HG03521 (cell line): ENCODE measurements at regions not wholly inside any gene's neighbourhood (a gene's known extent, or its start where the extent isn't known, plus 50 kb on each side); places are given as distances from the start of the nearest gene placed in this dataset.
"Not testable (repeated sequence)": the region's sequence is repeated elsewhere in the genome, so short reads cannot be mapped to it uniquely, and the experiment has no call there.

Source experiments
- ATAC-seq: cut with Tn5 transposase; IDR thresholded peaks from one replicate; pipeline ENCODE4 v1.9.1; 2021; ENCODE audit warnings: mild to moderate bottlenecking, moderate library complexity; ENCODE audit not compliant: unreplicated experiment

GRCh38 chr18:77369644-77370043 is 120.0 kb downstream of the GALR1 start:
- ATAC-seq: no peak

DNA sequence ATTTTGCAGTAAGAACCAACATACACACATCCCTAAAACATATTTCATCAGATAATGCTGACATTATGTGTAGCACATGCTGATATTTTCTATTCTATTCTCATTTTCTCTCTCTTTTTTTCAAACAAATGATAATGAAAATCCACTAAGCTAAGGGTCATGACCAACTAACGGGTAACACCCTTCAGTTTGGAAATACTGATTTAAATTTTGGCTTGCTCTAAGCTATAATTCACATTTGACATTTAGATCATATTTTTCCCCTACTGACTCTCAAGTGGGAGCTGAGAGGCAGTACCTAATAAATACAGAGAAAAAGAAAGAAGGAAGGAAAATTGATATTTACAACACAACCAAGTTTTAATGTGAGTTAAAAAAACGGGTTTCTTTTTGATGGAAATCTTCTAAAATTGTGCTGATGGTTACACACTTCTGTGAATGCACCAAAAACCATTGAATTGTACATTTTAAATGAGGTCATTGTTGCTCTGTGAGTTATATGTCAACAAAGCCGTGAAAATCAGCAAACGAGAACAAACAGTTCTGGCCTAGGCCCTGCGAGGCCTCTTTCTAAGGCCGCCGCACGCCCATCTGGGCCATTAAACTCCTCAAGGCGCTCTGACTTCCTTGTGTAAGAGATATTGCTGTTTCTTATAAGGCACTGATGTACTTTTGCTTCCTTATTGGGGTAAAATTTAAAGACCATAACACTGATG is 124.2 kb downstream of the GALR1 start:
- no peak for ATAC-seq

GRCh38 chr18:77374446-77374805 is 124.8 kb downstream of the GALR1 start:
- ATAC-seq: no peak

- no peak for ATAC-seq
Observed at GRCh38 chr18:77376043-77376732, 126.5 kb downstream of the GALR1 start.

DNA sequence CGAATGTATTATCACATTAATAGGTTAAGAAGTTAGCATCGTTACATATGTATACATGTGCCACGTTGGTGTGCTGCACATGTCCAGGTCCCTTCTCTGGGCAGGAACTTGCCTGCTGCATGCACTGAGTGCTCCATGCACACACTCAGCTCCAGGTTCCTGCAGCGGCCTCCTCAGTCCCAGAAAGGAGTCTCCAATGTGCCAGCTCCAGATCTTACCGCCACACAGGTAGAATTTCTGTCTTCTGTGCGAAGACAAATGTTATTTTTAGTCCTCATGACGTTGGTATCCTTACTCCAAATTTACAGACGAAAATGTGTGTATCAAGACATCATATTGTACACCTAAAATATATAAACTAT is 127.1 kb downstream of the GALR1 start:
- ATAC-seq: no peak

GRCh38 chr18:77377813-77378212 is 128.2 kb downstream of the GALR1 start:
- no peak for ATAC-seq

DNA sequence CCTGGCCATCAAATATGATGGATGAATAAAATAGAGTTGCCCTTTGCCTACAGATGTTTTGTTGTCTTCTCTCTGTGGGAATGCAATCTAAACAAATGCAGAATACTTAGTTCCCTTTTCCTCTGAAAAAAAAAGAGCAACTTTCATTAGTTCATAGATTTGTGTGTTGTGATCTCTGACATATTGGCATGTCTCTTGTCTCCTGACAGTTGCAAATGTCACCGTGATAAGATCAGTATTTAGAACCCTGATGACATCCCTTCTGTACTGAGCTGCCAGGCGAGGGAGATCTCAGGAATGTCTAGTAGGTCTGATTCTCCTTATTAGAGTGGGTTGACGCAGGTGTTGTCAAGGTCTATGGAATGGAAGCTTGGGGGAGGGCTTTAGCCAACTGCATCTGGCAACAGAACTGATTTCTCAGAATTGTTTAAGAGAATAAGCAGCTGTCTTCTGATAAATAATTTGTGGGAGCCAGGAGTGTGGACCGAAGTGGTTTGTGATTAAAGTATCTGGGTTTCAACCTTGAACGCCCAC is 130.4 kb downstream of the GALR1 start:
- ATAC-seq: no peak

DNA sequence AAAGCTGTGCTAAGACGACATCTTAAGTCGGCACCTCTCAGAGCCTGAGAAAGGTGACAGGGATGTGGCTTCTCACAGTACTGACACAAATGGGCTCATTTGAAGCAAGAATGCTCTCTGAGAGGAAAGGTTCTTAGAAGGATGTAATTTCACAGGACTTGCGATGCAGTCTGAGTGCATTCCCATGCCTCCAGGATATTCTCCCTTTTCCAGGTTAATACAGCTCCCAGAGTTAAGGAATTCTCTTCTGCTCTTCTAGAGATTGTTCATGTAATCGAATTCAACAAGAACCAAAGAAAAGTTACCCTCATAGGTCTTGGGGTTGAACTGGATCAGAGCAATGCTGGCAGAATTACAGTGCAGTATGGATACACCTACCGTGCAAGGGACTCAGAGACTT is 131.0 kb downstream of the GALR1 start:
- ATAC-seq: no peak

DNA sequence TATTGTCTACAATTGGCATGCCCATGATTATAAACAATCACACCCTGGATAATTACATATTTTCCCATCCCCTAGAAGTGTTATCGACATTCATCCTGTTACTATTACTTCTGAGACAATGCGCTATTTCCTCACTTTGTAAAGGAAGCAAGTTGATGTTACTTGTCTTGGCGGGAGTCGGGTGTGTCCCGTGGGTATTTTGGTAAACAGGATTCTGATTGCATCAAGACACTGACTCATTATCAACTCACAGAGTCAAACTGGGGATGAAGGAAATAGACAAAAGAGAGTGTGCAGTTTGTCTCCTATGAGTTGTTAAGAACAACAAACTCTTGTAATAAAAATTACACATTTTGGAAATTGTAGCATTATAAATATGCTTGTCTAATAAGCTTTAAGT is 142.7 kb downstream of the GALR1 start:
- ATAC-seq: no peak

- ATAC-seq: no peak
Observed at GRCh38 chr18:77393519-77393918, 143.9 kb downstream of the GALR1 start.

DNA sequence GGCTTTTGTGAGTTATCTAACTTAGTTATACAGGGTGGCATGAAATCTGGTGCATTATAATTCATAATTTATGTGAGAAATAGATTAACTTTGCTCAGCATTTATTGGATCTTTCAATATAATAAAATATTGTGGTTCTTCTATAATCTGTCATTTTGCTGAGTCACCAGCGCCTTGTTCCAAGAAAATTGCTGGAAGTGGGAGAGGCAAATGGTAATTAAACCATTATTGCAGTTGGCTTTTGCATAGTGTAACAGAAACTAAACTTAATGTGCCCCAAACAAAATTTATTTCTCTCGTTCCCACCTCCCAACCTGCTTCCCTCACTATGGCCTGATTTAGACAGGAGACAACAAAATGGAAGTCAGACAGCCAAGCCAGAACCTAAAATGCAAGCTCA is 146.3 kb downstream of the GALR1 start:
- ATAC-seq: no peak

DNA sequence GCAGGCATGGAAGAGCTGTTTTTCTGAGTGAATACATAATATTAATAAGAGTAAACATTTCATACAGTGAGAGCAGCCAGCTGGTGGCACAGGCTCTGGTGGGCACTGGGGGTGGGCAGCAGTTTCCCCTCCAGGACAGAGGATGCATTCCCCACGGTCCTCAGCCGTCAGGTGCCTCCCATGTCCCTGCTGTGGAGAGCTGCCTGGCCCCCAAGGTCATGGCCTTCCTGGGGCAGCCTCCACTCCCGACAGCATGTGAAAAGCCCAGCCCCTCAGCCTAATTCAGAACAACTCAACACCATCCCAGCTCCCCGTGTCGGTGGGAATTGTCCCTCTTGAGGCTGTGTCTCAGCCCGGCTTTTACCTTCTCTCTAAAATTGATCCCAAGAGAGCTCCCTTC is 147.4 kb downstream of the GALR1 start:
- no peak for ATAC-seq

DNA sequence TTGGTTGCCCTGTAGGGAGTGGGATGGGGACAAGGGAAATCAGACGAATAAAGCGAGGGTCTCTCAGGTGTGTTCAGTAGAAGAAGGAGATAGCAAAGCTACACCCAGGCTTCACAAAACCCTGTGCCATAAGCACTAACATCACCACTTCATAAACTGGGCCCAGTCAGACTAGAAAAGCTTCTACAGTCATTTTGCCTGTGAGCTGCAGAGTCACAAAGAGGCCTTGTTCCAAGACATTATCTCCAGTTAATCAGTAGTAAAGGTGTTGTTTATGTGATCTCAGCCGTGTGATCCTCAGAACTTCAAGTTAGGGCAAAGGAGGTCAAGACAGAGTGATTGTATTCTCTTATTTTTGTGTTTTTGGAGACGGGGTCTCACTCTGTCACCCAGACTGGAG is 148.0 kb downstream of the GALR1 start:
- ATAC-seq: no peak

DNA sequence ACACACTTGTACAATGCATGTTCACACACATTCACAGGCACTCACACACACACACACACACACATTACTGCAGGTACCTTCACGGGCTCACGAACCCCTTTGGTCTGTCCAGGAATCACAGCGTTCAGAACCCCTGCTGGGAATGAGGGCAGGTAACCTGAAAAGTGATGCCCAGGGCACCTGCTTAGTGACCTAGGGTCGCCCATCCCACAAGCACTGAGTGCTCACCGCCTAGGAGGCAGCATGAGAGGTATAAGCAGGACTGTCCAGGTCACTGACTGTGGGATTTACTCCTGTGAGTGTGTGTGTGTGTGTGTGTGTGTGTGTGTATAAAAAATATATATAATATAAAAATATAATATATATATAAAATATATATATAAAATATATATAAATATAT is 150.9 kb downstream of the GALR1 start:
- ATAC-seq: no peak

DNA sequence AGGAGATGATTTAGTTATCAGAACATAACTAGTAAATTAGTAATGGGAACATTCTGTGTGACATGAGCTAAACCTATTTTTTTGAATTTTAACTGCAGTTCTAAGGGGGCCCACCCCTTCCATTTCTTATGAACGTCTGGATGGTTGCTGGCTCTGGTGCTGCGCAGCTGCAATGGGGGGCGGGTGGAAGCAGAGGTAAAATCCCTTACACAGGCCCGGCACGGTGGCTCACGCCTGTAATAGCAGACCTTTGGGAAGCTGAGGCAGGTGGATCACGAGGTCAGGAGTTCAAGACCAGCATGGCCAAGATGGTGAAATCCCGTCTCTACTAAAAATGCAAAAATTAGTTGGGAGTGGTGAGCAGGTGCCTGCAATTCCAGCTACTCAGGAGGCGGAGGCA is 151.5 kb downstream of the GALR1 start:
- ATAC-seq: no peak

- ATAC-seq: no peak
Observed at GRCh38 chr18:77403969-77404535, 154.4 kb downstream of the GALR1 start.

DNA sequence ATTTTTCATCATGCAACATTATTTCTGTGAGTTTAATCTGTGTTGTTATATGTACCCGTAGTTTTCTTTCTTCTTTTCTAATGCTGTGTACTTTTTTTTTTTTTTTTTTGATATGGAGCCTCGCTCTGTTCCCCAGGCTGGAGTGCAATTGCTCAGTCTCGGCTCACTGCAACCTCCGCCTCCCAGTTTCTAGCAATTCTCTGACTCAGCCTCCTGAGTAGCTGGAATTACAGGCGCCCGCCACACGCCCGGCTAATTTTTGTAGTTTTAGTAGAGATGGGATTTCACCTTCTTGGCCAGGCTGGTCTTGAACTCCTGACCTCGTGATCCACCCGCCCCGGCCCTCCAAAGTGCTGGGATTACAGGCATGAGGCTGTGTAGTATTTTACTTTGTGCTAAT is 155.4 kb downstream of the GALR1 start:
- ATAC-seq: no peak

GRCh38 chr18:77407733-77408132 is 158.1 kb downstream of the GALR1 start:
- no peak for ATAC-seq

DNA sequence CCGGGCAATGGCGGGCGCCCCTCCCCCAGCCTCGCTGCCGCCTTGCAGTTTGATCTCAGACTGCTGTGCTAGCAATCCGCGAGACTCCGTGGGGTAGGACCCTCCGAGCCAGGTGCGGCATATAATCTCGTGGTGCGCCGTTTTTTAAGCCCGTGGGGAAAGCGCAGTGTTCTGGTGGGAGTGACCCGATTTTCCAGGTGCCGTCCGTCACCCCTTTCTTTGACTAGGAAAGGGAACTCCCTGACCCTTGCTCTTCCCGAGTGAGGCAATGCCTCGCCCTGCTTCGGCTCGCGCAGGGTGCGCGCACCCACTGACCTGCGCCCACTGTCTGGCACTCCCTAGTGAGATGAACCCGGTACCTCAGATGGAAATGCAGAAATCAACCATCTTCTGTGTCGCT is 171.9 kb downstream of the GALR1 start:
- not testable (repeated sequence) for ATAC-seq

DNA sequence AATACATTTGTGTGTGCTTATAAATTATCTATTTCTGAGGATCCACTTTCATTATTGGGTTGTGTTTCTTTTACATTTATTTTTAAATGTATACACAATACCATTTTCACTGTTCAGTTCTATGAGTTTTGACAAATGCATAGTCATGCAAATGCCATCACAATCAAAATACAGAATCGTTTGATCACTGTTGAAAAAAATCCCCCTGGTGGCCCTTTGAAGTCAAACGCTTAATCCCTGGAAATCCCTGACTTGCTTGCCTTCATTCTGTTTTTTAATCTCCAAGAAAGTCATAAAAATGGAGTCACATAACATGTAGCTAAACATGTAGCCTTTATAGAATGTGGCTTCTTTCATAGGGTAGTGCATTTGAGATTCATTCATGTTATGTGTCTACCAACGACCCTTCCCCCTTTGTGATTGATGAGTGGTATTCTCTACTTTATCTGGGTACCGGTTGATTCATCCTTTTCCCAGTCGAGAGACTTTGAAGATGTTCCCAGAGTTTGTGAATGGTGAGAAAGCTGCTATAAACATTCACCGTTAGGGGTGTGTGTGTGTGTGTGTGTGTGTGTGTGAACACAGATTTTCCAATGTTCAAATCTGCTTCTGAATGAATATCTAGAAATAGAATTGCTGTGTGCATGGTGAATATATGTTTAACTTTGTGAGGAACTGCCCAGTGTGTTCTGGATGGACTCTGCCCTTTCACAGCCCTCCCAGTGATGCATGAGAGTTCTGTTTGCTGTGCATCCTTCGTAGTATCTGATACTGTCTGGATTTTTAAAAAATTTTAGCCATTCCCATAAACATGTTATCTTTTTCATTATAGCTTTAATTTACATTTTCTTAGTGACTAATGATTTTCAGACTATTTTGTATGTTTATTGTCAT is 173.6 kb downstream of the GALR1 start:
- no peak for ATAC-seq

- no peak for ATAC-seq
Observed at GRCh38 chr18:77433076-77433475, 183.4 kb downstream of the GALR1 start.
